Hepatocyte (in vitro differentiated cells): ENCODE measurements at regions not wholly inside any gene's neighbourhood (a gene's known extent, or its start where the extent isn't known, plus 50 kb on each side); places are given as distances from the start of the nearest gene placed in this dataset.

Source experiments
- DNase-seq: peaks from one replicate; pipeline ENCODE4 v3.0.0-alpha.2; 2016; ENCODE audit warnings: low spot score
- H2AFZ ChIP-seq: fragments of 200-600 bp; sonication (generic); 2 replicates; pipeline ENCODE4 v1.6.0; 2016; ENCODE audit warnings: antibody characterized with exemption, mild to moderate bottlenecking
- H3K27ac ChIP-seq: fragments of 200-600 bp; sonication (generic); 2 replicates; pipeline ENCODE4 v1.5.1; 2016; ENCODE audit warnings: mild to moderate bottlenecking
- H3K27me3 ChIP-seq: fragments of 200-600 bp; sonication (generic); 2 replicates; pipeline ENCODE4 v1.6.1; 2016
- H3K36me3 ChIP-seq: fragments of 200-600 bp; sonication (generic); replicated peaks from 2 replicates; pipeline ENCODE4 v1.5.1; 2016; ENCODE audit warnings: low read depth; ENCODE audit not compliant: insufficient read depth
- H3K4me1 ChIP-seq: fragments of 200-600 bp; sonication (generic); 2 replicates; pipeline ENCODE4 v1.5.1; 2016; ENCODE audit warnings: mild to moderate bottlenecking, moderate library complexity; ENCODE audit not compliant: insufficient read depth
- H3K4me2 ChIP-seq: fragments of 200-600 bp; sonication (generic); 2 replicates; pipeline ENCODE4 v1.6.0; 2016
- H3K4me3 ChIP-seq: fragments of 200-600 bp; sonication (generic); 2 replicates; pipeline ENCODE4 v1.5.1; 2016; ENCODE audit warnings: mild to moderate bottlenecking
- H3K79me2 ChIP-seq: fragments of 200-600 bp; sonication (generic); 2 replicates; pipeline ENCODE4 v1.6.0; 2017; ENCODE audit warnings: mild to moderate bottlenecking
- H3K9me2 ChIP-seq: fragments of 200-600 bp; sonication (generic); replicated peaks from 2 replicates; pipeline ENCODE4 v1.6.0; 2017; ENCODE audit warnings: mild to moderate bottlenecking; ENCODE audit not compliant: insufficient read depth
- H3K9me3 ChIP-seq: fragments of 200-600 bp; sonication (generic); 2 replicates; pipeline ENCODE4 v1.5.1; 2016; ENCODE audit warnings: low read depth, mild to moderate bottlenecking
- H4K20me1 ChIP-seq: fragments of 200-600 bp; sonication (generic); 2 replicates; pipeline ENCODE4 v1.6.0; 2016; ENCODE audit warnings: mild to moderate bottlenecking; ENCODE audit not compliant: insufficient read depth, poor library complexity, severe bottlenecking
- EZH2 ChIP-seq: fragments of 200-600 bp; sonication (generic); IDR thresholded peaks from 2 replicates; pipeline ENCODE4 v1.6.1; 2016; ENCODE audit warnings: antibody characterized with exemption, mild to moderate bottlenecking, borderline replicate concordance
- EZH2phosphoT487 ChIP-seq: fragments of 200-600 bp; sonication (generic); IDR thresholded peaks from one replicate; pipeline ENCODE4 v1.6.1; 2018; ENCODE audit warnings: antibody characterized with exemption, mild to moderate bottlenecking, low read depth, moderate library complexity; ENCODE audit not compliant: unreplicated experiment, severe bottlenecking
- WGBS: methylation state at CpG from one replicate; pipeline ENCODE4 v1.1.6; 2016; ENCODE audit warnings: low lambda C conversion rate; ENCODE audit errors: missing lambda C conversion rate; 5-methylcytosine and 5-hydroxymethylcytosine counted together
- TF ChIP-seq, protein P1 (sequence below): fragments of 200-600 bp; sonication (generic); IDR thresholded peaks from 2 replicates; pipeline ENCODE4 v1.5.1; 2016; ENCODE audit warnings: antibody characterized with exemption, mild to moderate bottlenecking; ENCODE audit not compliant: poor library complexity

- H3K27ac ChIP-seq, result no peak overlapping the region
- no peaks in the 10 kb centered on the region for H3K9me2 ChIP-seq
- H3K27me3 ChIP-seq, result no peaks in the 10 kb centered on the region
- H2AFZ ChIP-seq, result no peak overlapping the region
- H3K9me3 ChIP-seq, result no peaks in the 10 kb centered on the region
- no peaks in the 10 kb centered on the region for H3K79me2 ChIP-seq
- peaks cover 2% of the 10 kb centered on the region for H3K4me1 ChIP-seq
- H3K4me2 ChIP-seq, result no peak overlapping the region
- H4K20me1 ChIP-seq, result no peaks in the 10 kb centered on the region
- DNase-seq, result no peak
- H3K4me3 ChIP-seq, result no peak overlapping the region
- H3K36me3 ChIP-seq, result no peaks in the 10 kb centered on the region
- 80% methylated on average over 2 of the region's 2 CpGs for whole genome bisulfite sequencing
- TF ChIP-seq EZH2phosphoT487 (no peak), EZH2 (no peak)
- TF ChIP-seq, protein P1, sequence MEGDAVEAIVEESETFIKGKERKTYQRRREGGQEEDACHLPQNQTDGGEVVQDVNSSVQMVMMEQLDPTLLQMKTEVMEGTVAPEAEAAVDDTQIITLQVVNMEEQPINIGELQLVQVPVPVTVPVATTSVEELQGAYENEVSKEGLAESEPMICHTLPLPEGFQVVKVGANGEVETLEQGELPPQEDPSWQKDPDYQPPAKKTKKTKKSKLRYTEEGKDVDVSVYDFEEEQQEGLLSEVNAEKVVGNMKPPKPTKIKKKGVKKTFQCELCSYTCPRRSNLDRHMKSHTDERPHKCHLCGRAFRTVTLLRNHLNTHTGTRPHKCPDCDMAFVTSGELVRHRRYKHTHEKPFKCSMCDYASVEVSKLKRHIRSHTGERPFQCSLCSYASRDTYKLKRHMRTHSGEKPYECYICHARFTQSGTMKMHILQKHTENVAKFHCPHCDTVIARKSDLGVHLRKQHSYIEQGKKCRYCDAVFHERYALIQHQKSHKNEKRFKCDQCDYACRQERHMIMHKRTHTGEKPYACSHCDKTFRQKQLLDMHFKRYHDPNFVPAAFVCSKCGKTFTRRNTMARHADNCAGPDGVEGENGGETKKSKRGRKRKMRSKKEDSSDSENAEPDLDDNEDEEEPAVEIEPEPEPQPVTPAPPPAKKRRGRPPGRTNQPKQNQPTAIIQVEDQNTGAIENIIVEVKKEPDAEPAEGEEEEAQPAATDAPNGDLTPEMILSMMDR, result no peak
Measured at GRCh38 chr2:64757126-64757525, 103.4 kb upstream of the SERTAD2 start.

DNA sequence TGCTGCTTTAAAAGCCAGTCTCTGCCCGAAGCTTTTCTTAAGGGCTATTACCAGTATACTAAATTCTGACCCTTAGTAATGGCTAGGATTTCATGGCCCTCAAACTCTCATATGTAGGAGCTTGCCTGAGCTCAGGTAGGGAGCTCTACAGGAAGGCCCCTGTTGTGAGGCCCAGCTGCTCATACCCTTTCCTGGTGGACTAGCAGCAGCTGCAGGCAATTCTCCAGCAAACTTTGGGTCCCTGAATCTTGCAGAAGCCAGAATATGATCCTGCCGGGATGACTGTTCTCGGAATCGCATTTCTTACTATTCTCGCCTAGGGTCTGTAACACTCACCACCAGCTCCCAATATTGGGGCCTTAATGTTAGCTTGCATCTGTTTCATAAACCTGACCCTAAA is 106.4 kb upstream of the SERTAD2 start:
- 98% methylated on average over 5 of the region's 5 CpGs for WGBS
- no peaks in the 10 kb centered on the region for H3K27me3 ChIP-seq
- no peak overlapping the region for H3K4me2 ChIP-seq
- no peak overlapping the region for H3K27ac ChIP-seq
- H3K9me2 ChIP-seq, result no peaks in the 10 kb centered on the region
- no peaks in the 10 kb centered on the region for H3K9me3 ChIP-seq
- no peaks in the 10 kb centered on the region for H3K4me1 ChIP-seq
- no peaks in the 10 kb centered on the region for H3K79me2 ChIP-seq
- TF ChIP-seq EZH2, result no peak
- TF ChIP-seq, protein P1, result no peak
- no peak for TF ChIP-seq EZH2phosphoT487
- no peak overlapping the region for H3K4me3 ChIP-seq
- H4K20me1 ChIP-seq, result no peaks in the 10 kb centered on the region
- H3K36me3 ChIP-seq, result no peaks in the 10 kb centered on the region
- no peak for DNase-seq
- H2AFZ ChIP-seq, result no peak overlapping the region

DNA sequence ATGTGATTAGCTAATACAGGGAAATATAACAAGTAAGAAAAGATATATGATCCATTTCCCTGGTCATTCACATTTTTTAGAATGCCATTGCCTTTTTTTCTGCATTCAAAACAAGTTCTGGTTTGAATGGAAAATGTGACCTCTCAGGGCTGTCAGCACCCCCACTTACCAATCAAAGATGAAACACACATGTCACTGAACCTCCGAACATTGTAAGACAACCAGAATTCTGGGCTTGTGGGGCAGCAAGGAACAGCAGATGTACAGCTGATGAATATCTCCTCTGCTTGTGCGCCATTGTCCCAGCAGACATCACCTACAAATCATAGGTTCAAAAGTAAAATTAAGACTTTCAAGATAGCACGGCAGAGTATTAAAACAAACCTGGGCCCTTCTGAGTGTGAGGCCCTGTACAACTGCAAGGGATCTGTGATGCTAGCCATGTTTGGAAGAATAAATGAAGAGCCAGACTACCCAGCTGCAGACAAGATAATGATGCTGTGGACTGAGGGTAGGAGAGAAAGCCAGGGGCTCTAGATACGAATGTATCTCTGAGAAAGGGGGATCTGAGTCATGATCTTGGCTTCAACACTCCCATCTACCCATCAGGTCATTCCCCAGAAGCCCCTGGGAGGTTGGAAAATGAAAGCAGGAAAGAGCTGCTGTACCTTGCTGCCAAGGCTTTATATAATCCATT is 108.7 kb upstream of the SERTAD2 start:
- Histone ChIP-seq H3K36me3 (no peaks in the 10 kb centered on the region), H3K4me2 (no peak overlapping the region), H4K20me1 (no peaks in the 10 kb centered on the region), H3K9me3 (no peaks in the 10 kb centered on the region), H3K27me3 (no peaks in the 10 kb centered on the region), H3K4me3 (no peak overlapping the region), H3K79me2 (no peaks in the 10 kb centered on the region), H3K27ac (no peak overlapping the region), H3K9me2 (no peaks in the 10 kb centered on the region), H3K4me1 (peaks cover 7% of the 10 kb centered on the region), H2AFZ (no peak overlapping the region)
- DNase-seq, result no peak
- WGBS, result 82% methylated on average over 4 of the region's 4 CpGs
- no peak for TF ChIP-seq EZH2phosphoT487
- TF ChIP-seq, protein P1, result no peak
- no peak for TF ChIP-seq EZH2
